ENCODE measurements at regions not wholly inside any gene's neighbourhood (a gene's known extent, or its start where the extent isn't known, plus 50 kb on each side); places are given as distances from the start of the nearest gene placed in this dataset.

DNA sequence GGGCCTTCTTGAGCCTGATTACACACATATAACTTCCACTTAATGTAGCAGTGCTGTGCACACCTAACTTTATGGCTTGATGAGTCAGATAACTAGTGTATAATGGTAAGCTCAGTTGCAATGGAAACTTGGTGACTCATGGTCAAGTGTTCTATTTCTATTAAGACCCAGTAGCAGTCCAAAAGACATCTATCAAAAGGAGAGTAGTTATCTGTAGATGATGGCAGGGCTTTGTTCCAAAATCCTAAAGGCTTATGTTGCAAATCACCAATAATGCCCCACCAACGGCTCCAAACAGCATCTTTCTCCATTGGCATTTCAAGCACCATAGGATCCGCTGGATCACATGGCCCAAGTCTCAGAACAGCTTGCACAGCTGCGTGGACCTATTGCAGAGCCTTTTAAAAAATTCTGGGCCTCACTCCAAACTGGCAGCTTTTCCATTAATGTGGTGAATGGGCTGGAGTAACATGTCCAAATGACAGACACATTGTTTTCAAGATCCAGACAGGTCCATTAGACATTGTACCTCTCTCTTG, 566.8 kb upstream of the USP24 start:
- POLR2A ChIA-PET (ENCODE audit: unreplicated experiment), result no interaction called here
- Histone ChIP-seq H3K4me1 (replicated peaks; ENCODE audit: insufficient read depth) (peaks cover 47% of the 10 kb centered on the region), H3F3A (ENCODE audit: insufficient read depth, low read depth) (peaks cover 21% of the 10 kb centered on the region), H2AFZ (no peak overlapping the region; the same call in 1 of the 2 replicates), H3K27me3 (ENCODE audit: insufficient read depth, low read depth) (no peaks in the 10 kb centered on the region), H3K27ac (no peak overlapping the region), H3K79me2 (ENCODE audit: low read depth) (no peaks in the 10 kb centered on the region), H3K4me3 (no peak overlapping the region), H3K4me2 (0 out of 2 replicates have a peak overlapping the region, but pooled peaks have one; percentile 13), H4K20me1 (ENCODE audit: insufficient read depth) (no peaks in the 10 kb centered on the region), H3K9me3 (ENCODE audit: insufficient read depth, low read depth) (peaks cover 8% of the 10 kb centered on the region), H3K9me2 (ENCODE audit: insufficient read depth) (no peaks in the 10 kb centered on the region), H3K36me3 (ENCODE audit: low read depth) (no peaks in the 10 kb centered on the region)
- CTCF ChIA-PET, result interaction anchor here (0.6 kb wide), 1 partner anchor 503 kb away, joined by 3 read pairs; no protein-coding TSS in a partner anchor
- BruUV-seq (replicated peaks), result no TSS peak
- DNase-seq, result peak in 1 of 2 experiments; percentile 77
- intact Hi-C loops (cut with micrococcal nuclease; ENCODE audit: unreplicated experiment), result loop anchor here (1.0 kb wide), 1 partner anchor 25 kb away; no protein-coding TSS in a partner anchor
- TF ChIP-seq, protein P1, sequence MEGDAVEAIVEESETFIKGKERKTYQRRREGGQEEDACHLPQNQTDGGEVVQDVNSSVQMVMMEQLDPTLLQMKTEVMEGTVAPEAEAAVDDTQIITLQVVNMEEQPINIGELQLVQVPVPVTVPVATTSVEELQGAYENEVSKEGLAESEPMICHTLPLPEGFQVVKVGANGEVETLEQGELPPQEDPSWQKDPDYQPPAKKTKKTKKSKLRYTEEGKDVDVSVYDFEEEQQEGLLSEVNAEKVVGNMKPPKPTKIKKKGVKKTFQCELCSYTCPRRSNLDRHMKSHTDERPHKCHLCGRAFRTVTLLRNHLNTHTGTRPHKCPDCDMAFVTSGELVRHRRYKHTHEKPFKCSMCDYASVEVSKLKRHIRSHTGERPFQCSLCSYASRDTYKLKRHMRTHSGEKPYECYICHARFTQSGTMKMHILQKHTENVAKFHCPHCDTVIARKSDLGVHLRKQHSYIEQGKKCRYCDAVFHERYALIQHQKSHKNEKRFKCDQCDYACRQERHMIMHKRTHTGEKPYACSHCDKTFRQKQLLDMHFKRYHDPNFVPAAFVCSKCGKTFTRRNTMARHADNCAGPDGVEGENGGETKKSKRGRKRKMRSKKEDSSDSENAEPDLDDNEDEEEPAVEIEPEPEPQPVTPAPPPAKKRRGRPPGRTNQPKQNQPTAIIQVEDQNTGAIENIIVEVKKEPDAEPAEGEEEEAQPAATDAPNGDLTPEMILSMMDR (conservative IDR thresholded peaks at IDR 0.05), result no peak
- TF ChIP-seq EZH2 (IDR thresholded peaks at IDR 0.05; ENCODE audit: low read depth), result no peak

DNA sequence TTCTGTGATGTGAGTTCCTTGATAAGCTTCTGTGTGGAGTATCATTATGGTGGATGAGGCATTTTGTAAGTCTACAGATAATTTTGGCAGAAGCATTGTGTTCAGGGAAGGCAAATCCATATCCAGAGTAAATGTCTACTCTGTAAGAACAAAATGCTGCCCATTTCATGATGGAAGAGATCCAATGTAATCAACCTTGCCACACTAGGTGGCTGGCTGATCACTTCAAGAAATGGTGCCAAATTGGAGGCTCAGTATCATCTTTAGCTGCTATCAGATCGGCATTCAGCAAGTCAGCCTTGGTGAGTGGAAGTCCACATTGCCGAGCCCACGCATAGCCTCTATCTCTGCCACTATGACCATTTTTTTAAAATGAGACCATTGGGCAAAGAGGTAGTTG, 565.8 kb upstream of the USP24 start:
- peaks cover 20% of the 10 kb centered on the region for H3F3A ChIP-seq (ENCODE audit: insufficient read depth, low read depth)
- TF ChIP-seq EZH2 (IDR thresholded peaks at IDR 0.05; ENCODE audit: low read depth), result no peak
- TF ChIP-seq, protein P1 (conservative IDR thresholded peaks at IDR 0.05), result no peak
- no peak overlapping the region for H2AFZ ChIP-seq
- no peak overlapping the region for H3K27ac ChIP-seq
- no peak overlapping the region; the same call in 1 of the 2 replicates for H3K4me2 ChIP-seq
- intact Hi-C loops (cut with micrococcal nuclease; ENCODE audit: unreplicated experiment), result no loop called here
- H4K20me1 ChIP-seq (ENCODE audit: insufficient read depth), result no peaks in the 10 kb centered on the region
- H3K27me3 ChIP-seq (ENCODE audit: insufficient read depth, low read depth), result no peaks in the 10 kb centered on the region
- H3K4me1 ChIP-seq (replicated peaks; ENCODE audit: insufficient read depth), result peaks cover 40% of the 10 kb centered on the region
- ChIA-PET CTCF (no interaction called here), POLR2A (ENCODE audit: unreplicated experiment) (interaction anchor here (0.6 kb wide), 1 partner anchor 347 kb away, joined by 6 read pairs; no protein-coding TSS in a partner anchor)
- DNase-seq, result no peak
- H3K4me3 ChIP-seq, result no peak overlapping the region
- H3K9me3 ChIP-seq (ENCODE audit: insufficient read depth, low read depth), result peaks cover 8% of the 10 kb centered on the region
- H3K79me2 ChIP-seq (ENCODE audit: low read depth), result no peaks in the 10 kb centered on the region
- no peaks in the 10 kb centered on the region for H3K9me2 ChIP-seq (ENCODE audit: insufficient read depth)
- BruUV-seq (replicated peaks), result no TSS peak
- no peaks in the 10 kb centered on the region for H3K36me3 ChIP-seq (ENCODE audit: low read depth)

DNA sequence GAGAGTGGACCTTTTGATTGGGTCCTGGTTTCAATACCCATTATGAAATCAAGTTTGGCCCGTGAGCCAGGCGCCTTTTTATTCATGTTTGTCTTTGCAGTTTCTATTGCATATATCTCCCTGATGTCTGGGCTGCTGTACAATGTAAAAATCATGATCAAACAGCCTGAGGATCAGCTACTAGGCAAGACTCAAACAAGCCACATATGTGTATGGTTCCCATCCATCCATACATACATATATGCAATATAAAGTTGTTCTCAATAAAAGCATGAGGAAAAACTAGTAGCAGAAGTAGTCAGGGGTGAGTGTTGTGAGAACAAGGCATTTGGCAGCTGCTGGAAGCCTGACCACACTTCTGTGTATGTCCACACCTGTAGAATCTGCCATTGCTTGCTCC, 562.4 kb upstream of the USP24 start:
- Histone ChIP-seq H3K36me3 (ENCODE audit: low read depth) (no peaks in the 10 kb centered on the region), H2AFZ (no peak overlapping the region), H3K4me3 (no peak overlapping the region), H3K9me2 (ENCODE audit: insufficient read depth) (no peaks in the 10 kb centered on the region), H3K4me2 (no peak overlapping the region), H3K27me3 (ENCODE audit: insufficient read depth, low read depth) (no peaks in the 10 kb centered on the region), H3K79me2 (ENCODE audit: low read depth) (no peaks in the 10 kb centered on the region), H3K9me3 (ENCODE audit: insufficient read depth, low read depth) (peaks cover 13% of the 10 kb centered on the region; the same call in 1 of the 2 replicates), H3K27ac (no peak overlapping the region), H3K4me1 (replicated peaks; ENCODE audit: insufficient read depth) (peaks cover 15% of the 10 kb centered on the region), H3F3A (ENCODE audit: insufficient read depth, low read depth) (no peaks in the 10 kb centered on the region), H4K20me1 (ENCODE audit: insufficient read depth) (no peaks in the 10 kb centered on the region)
- ChIA-PET CTCF (no interaction called here), POLR2A (ENCODE audit: unreplicated experiment) (no interaction called here)
- TF ChIP-seq EZH2 (IDR thresholded peaks at IDR 0.05; ENCODE audit: low read depth), result no peak
- BruUV-seq (replicated peaks), result no TSS peak
- intact Hi-C loops (cut with micrococcal nuclease; ENCODE audit: unreplicated experiment), result no loop called here
- DNase-seq, result no peak

DNA sequence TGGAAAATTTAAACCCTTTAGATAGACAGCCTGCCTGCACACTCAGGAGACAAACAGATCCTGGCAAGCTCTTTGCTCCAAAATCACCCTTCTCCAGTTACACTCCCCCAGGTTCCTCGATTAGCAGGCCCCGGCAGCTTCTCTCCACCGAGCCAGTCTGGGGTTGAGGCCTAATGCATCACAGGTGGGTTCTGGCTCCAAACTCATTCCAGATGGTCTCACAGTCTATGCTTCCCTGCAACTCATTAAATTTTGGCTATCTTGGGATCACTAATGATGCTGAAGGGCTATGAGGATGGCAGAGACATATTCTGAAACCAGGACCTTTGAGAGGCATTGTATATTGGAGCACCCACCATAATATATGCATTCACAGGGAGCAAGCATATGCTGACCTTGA, 559.8 kb upstream of the USP24 start:
- H3K79me2 ChIP-seq (ENCODE audit: low read depth), result no peaks in the 10 kb centered on the region
- no peaks in the 10 kb centered on the region for H3K9me2 ChIP-seq (ENCODE audit: insufficient read depth)
- no peak overlapping the region for H3K4me3 ChIP-seq
- H3F3A ChIP-seq (ENCODE audit: insufficient read depth, low read depth), result no peaks in the 10 kb centered on the region
- TF ChIP-seq, protein P1 (conservative IDR thresholded peaks at IDR 0.05), result no peak
- no peak for TF ChIP-seq EZH2 (IDR thresholded peaks at IDR 0.05; ENCODE audit: low read depth)
- no peaks in the 10 kb centered on the region for H3K4me1 ChIP-seq (replicated peaks; ENCODE audit: insufficient read depth)
- intact Hi-C loops (cut with micrococcal nuclease; ENCODE audit: unreplicated experiment), result no loop called here
- no TSS peak for BruUV-seq (replicated peaks)
- no peak overlapping the region for H3K4me2 ChIP-seq
- H3K27me3 ChIP-seq (ENCODE audit: insufficient read depth, low read depth), result no peaks in the 10 kb centered on the region
- H2AFZ ChIP-seq, result no peak overlapping the region
- DNase-seq, result no peak
- no peak overlapping the region for H3K27ac ChIP-seq
- ChIA-PET POLR2A (ENCODE audit: unreplicated experiment) (no interaction called here), CTCF (no interaction called here)
- no peaks in the 10 kb centered on the region for H4K20me1 ChIP-seq (ENCODE audit: insufficient read depth)
- peaks cover 9% of the 10 kb centered on the region; the same call in 1 of the 2 replicates for H3K9me3 ChIP-seq (ENCODE audit: insufficient read depth, low read depth)
- no peaks in the 10 kb centered on the region for H3K36me3 ChIP-seq (ENCODE audit: low read depth)
